GM21367 (cell line): ENCODE measurements at regions not wholly inside any gene's neighbourhood (a gene's known extent, or its start where the extent isn't known, plus 50 kb on each side); places are given as distances from the start of the nearest gene placed in this dataset.
"Not testable (repeated sequence)": the region's sequence is repeated elsewhere in the genome, so short reads cannot be mapped to it uniquely, and the experiment has no call there.

Experiments
- ATAC-seq: cut with Tn5 transposase; IDR thresholded peaks from one replicate; pipeline ENCODE4 v1.9.1; 2021; ENCODE audit not compliant: unreplicated experiment

GRCh38 chr20:57980506-57980905 lies 247.9 kb downstream of the ANKRD60 start:
- ATAC-seq = no peak

- ATAC-seq = no peak
These were observed 250.9 kb downstream of the ANKRD60 start for GRCh38 chr20:57977569-57977968.

- ATAC-seq = no peak
These were observed 251.3 kb downstream of the ANKRD60 start for GRCh38 chr20:57977141-57977540.

- ATAC-seq = no peak
These were observed 253.6 kb downstream of the ANKRD60 start for GRCh38 chr20:57974863-57975262.

- no peak for ATAC-seq
These were observed 254.6 kb downstream of the ANKRD60 start for GRCh38 chr20:57973886-57974285.

GRCh38 chr20:57971583-57971982 lies 256.9 kb downstream of the ANKRD60 start:
- ATAC-seq = not testable (repeated sequence)

- ATAC-seq = no peak
These were observed 257.6 kb downstream of the ANKRD60 start for GRCh38 chr20:57970856-57971255.

- ATAC-seq = no peak
These were observed 258.3 kb downstream of the ANKRD60 start for GRCh38 chr20:57970116-57970515.

- ATAC-seq = no peak
These were observed 258.3 kb upstream of the PMEPA1 start for GRCh38 chr20:57968120-57968519.

- ATAC-seq = no peak
These were observed 257.5 kb upstream of the PMEPA1 start for GRCh38 chr20:57967364-57967763.

GRCh38 chr20:57966620-57967019 lies 256.8 kb upstream of the PMEPA1 start:
- no peak for ATAC-seq

- no peak for ATAC-seq
These were observed 255.6 kb upstream of the PMEPA1 start for GRCh38 chr20:57965441-57965840.

GRCh38 chr20:57964011-57964862 lies 254.4 kb upstream of the PMEPA1 start:
- ATAC-seq = no peak

GRCh38 chr20:57960803-57961575 lies 251.2 kb upstream of the PMEPA1 start:
- no peak for ATAC-seq

GRCh38 chr20:57959589-57959988 lies 249.8 kb upstream of the PMEPA1 start:
- ATAC-seq = no peak

- ATAC-seq = no peak
These were observed 249.2 kb upstream of the PMEPA1 start for GRCh38 chr20:57959018-57959417.

GRCh38 chr20:57958050-57958420 lies 248.2 kb upstream of the PMEPA1 start:
- no peak for ATAC-seq

- no peak for ATAC-seq
These were observed 247.7 kb upstream of the PMEPA1 start for GRCh38 chr20:57957411-57958049.

- ATAC-seq = no peak
These were observed 243.8 kb upstream of the PMEPA1 start for GRCh38 chr20:57953638-57954037.

GRCh38 chr20:57952136-57952535 lies 242.3 kb upstream of the PMEPA1 start:
- ATAC-seq = no peak

GRCh38 chr20:57951549-57951948 lies 241.7 kb upstream of the PMEPA1 start:
- no peak for ATAC-seq
